ENCODE measurements at regions not wholly inside any gene's neighbourhood (a gene's known extent, or its start where the extent isn't known, plus 50 kb on each side); places are given as distances from the start of the nearest gene placed in this dataset.

GRCh38 chr9:87122947-87123685, 175.8 kb upstream of the GAS1 start:
- no peak for DNase-seq (ENCODE audit: insufficient read length, low spot score)
- no peak for TF ChIP-seq CTCF (IDR thresholded peaks at IDR 0.05; ENCODE audit: insufficient read depth, missing control alignments)
- FAIRE-seq: no peak

GRCh38 chr9:87123830-87124229, 176.5 kb upstream of the GAS1 start:
- DNase-seq (ENCODE audit: insufficient read length, low spot score) (no peak), FAIRE-seq (no peak)
- TF ChIP-seq CTCF (IDR thresholded peaks at IDR 0.05; ENCODE audit: insufficient read depth, missing control alignments): no peak

- no peak for TF ChIP-seq CTCF (IDR thresholded peaks at IDR 0.05; ENCODE audit: insufficient read depth, missing control alignments)
- DNase-seq (ENCODE audit: insufficient read length, low spot score) (no peak), FAIRE-seq (no peak)
Measured at GRCh38 chr9:87125819-87126218, 178.5 kb upstream of the GAS1 start.

GRCh38 chr9:87127543-87127942, 180.2 kb upstream of the GAS1 start:
- no peak for DNase-seq (ENCODE audit: insufficient read length, low spot score)
- no peak for FAIRE-seq
- no peak for TF ChIP-seq CTCF (IDR thresholded peaks at IDR 0.05; ENCODE audit: insufficient read depth, missing control alignments)

GRCh38 chr9:87127978-87128614, 180.8 kb upstream of the GAS1 start:
- no peak for TF ChIP-seq CTCF (IDR thresholded peaks at IDR 0.05; ENCODE audit: insufficient read depth, missing control alignments)
- no peak for DNase-seq (ENCODE audit: insufficient read length, low spot score)
- FAIRE-seq: no peak

GRCh38 chr9:87128844-87129493, 181.7 kb upstream of the GAS1 start:
- FAIRE-seq (no peak), DNase-seq (ENCODE audit: insufficient read length, low spot score) (no peak)
- TF ChIP-seq CTCF (IDR thresholded peaks at IDR 0.05; ENCODE audit: insufficient read depth, missing control alignments): no peak

GRCh38 chr9:87135074-87135473, 187.8 kb upstream of the GAS1 start:
- FAIRE-seq: no peak
- no peak for DNase-seq (ENCODE audit: insufficient read length, low spot score)
- TF ChIP-seq CTCF (IDR thresholded peaks at IDR 0.05; ENCODE audit: insufficient read depth, missing control alignments): no peak
